GM12864 (cell line): ENCODE measurements at regions not wholly inside any gene's neighbourhood (a gene's known extent, or its start where the extent isn't known, plus 50 kb on each side); places are given as distances from the start of the nearest gene placed in this dataset.
"Not testable (repeated sequence)": the region's sequence is repeated elsewhere in the genome, so short reads cannot be mapped to it uniquely, and the experiment has no call there.

ENCODE experiments used
- DNase-seq: peaks from one replicate; pipeline ENCODE4 v3.0.0-alpha.2; 2011; ENCODE audit warnings: low read depth
- H3K4me3 ChIP-seq: 2 replicates; pipeline ENCODE4 v1.5.1; 2011; ENCODE audit warnings: mild to moderate bottlenecking, low read depth, low read length, control low read depth
- TF ChIP-seq, protein P1 (sequence below): IDR thresholded peaks from 2 replicates; pipeline ENCODE4 v1.5.1; 2011; ENCODE audit warnings: low read depth, mild to moderate bottlenecking, moderate library complexity, low read length, control low read depth, inconsistent platforms; ENCODE audit errors: missing control alignments

DNA sequence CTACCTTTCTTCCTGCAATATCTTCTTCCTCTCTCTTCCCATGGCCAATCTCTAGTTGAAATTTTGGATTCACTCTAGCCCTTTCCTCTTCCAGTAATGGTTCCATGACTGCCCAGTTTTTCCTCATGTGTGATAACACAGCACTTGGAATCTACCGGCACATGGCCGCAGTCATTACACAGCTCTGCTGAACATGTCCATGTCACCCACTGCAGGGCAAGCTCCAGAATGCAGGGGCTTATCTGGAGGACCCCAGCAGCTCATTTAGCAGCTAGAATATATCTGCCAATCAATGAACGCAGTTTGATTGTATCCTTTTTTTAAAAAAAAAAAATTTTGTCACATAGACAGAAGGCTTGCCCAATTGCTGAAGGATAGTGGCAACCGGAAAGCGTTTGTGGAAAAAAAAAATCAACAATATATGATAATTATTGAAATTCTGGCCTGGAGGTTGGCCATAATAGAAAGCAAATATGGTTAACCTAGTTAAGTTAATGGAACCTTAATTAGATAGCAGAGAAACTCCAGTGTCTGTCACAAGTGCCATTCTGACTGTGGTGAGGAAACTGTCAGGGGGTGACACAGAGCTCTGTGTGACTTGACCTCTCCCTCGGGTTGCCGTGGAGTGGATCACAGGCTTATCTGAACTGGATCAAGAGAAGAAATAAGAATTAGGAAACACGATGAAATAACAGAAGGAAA, 426.7 kb downstream of the LIG4 start:
- no peak for DNase-seq
- H3K4me3 ChIP-seq = no peak overlapping the region
- TF ChIP-seq, protein P1, sequence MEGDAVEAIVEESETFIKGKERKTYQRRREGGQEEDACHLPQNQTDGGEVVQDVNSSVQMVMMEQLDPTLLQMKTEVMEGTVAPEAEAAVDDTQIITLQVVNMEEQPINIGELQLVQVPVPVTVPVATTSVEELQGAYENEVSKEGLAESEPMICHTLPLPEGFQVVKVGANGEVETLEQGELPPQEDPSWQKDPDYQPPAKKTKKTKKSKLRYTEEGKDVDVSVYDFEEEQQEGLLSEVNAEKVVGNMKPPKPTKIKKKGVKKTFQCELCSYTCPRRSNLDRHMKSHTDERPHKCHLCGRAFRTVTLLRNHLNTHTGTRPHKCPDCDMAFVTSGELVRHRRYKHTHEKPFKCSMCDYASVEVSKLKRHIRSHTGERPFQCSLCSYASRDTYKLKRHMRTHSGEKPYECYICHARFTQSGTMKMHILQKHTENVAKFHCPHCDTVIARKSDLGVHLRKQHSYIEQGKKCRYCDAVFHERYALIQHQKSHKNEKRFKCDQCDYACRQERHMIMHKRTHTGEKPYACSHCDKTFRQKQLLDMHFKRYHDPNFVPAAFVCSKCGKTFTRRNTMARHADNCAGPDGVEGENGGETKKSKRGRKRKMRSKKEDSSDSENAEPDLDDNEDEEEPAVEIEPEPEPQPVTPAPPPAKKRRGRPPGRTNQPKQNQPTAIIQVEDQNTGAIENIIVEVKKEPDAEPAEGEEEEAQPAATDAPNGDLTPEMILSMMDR = no peak

DNA sequence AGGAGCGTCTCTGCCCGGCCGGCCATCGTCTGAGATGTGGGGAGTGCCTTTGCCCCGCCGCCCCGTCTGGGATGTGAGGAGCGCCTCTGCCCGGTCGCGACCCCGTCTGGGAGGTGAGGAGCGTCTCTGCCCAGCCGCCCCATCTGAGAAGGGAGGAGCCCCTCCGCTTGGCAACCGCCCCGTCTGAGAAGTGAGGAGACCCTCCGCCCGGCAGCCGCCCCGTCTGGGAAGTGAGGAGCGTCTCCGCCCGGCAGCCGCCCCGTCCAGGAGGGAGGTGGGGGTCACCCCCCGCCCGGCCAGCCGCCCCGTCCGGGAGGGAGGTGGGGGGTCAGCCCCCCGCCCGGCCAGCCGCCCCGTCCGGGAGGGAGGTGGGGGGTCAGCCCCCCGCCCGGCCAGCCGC, 432.7 kb downstream of the LIG4 start:
- not testable (repeated sequence) for DNase-seq, H3K4me3 ChIP-seq

DNA sequence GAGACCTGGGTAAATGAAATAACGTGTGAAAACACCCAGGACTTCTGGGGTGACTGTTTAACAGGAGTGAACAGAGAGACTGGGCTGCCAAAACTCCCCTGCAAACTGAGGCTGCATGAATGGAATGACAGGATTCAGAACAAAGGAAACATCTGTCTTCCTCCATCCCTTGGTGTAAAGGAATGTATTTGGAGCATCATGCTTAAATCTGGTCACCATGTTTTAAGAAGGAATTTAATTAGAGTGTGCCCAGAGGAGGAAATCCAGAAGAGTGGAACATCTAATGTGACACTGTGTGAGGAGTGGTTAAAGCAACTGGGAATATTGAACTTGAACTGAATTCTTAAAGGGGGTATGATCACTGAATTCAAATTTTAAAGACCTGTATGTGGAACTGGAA, 437.2 kb downstream of the LIG4 start:
- no peak for DNase-seq
- no peak overlapping the region for H3K4me3 ChIP-seq
- TF ChIP-seq, protein P1 = no peak

DNA sequence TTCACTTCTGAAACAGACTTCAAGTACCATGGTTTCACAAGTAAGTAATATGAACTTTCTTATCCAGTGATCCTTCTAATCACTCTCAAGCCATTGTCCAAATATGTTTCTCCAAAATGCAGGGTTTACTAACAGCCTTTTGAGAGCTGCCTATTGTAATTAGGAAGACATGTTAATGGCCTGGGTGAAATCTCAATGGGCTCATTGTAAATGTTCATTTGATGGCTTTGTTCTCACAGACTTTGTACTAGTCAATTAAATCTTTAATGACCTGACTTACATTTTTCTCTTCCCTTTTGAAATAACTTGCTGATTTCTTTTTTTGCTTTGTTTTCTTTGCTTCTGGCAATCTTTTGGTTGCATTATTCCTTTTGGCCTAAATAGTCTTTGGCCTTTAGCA, 444.8 kb downstream of the LIG4 start:
- DNase-seq = no peak
- no peak overlapping the region for H3K4me3 ChIP-seq
- TF ChIP-seq, protein P1 = no peak

DNA sequence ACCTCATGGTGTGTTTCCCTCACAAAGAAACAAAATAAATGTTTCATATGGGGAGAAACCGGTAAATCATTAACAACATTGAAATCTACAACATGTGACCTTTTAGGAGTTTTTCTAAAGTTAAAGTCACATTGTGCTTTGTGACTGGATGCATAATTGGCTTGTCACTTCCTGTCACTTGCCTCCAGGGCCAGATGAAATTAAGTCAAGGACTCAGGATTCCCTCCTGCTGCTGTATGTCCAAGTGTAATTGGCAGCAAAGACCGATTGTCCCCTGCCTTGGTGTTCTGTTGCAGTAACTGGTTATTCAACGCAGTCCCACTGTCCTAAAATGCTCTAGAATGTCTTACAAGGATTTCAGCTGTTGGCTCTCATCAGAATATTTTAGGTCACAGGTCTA, 448.2 kb downstream of the LIG4 start:
- DNase-seq = no peak
- TF ChIP-seq, protein P1 = no peak
- no peak overlapping the region for H3K4me3 ChIP-seq

DNA sequence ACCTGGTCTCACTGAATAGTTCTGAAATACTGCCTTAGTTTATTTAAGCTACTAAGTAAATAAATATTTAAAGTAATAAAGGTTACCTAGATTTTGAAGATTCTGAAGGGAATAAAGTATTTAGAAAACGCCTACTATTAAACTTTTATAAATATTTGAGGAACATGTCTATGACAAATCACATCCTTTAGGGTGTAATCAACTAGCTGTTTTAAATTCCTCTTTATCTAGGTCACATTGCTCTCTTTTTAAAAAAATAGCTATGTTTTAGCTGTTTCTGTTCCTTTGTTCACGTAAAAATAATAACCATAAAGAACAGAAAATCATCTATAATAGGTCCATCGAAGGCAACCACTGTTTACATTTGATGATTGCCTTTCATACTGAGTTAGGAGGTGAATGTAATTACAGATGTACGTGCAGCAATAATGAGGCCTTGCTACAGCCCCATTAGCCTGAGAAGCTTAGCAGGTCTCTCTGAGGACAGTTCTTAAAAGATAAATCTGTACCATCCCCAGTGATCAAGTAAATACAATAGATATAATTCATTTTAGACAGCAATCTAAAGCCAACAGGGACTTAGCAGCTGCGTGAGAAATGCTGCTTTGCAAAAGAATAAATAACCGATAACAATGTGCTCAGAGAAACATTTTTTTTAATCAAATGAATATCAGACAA, 449.5 kb downstream of the LIG4 start:
- no peak for DNase-seq
- H3K4me3 ChIP-seq = no peak overlapping the region
- TF ChIP-seq, protein P1 = no peak

DNA sequence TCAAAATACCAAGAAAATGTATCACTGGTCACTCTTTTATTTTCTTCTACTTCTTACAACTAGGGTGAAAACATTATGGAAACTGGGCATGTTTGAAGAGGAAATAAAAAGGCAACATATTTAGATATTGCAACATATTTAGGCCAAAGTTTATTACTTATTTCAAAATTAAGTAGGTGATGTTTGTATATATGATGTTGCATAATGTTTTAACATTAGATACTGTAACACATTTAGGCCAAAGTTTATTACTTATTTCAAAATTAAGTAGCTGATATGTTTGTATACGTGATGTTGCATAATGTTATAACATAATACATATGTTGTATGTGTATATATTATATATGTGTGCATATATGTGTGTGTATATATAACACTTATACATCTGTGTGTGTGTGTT, 451.3 kb downstream of the LIG4 start:
- no peak for DNase-seq
- TF ChIP-seq, protein P1 = no peak

More for the DNA sequence above, 451.3 kb downstream of the LIG4 start:
- H3K4me3 ChIP-seq = no peak overlapping the region
